ENCODE measurements at regions not wholly inside any gene's neighbourhood (a gene's known extent, or its start where the extent isn't known, plus 50 kb on each side); places are given as distances from the start of the nearest gene placed in this dataset.
"Not testable (repeated sequence)": the region's sequence is repeated elsewhere in the genome, so short reads cannot be mapped to it uniquely, and the experiment has no call there.

DNA sequence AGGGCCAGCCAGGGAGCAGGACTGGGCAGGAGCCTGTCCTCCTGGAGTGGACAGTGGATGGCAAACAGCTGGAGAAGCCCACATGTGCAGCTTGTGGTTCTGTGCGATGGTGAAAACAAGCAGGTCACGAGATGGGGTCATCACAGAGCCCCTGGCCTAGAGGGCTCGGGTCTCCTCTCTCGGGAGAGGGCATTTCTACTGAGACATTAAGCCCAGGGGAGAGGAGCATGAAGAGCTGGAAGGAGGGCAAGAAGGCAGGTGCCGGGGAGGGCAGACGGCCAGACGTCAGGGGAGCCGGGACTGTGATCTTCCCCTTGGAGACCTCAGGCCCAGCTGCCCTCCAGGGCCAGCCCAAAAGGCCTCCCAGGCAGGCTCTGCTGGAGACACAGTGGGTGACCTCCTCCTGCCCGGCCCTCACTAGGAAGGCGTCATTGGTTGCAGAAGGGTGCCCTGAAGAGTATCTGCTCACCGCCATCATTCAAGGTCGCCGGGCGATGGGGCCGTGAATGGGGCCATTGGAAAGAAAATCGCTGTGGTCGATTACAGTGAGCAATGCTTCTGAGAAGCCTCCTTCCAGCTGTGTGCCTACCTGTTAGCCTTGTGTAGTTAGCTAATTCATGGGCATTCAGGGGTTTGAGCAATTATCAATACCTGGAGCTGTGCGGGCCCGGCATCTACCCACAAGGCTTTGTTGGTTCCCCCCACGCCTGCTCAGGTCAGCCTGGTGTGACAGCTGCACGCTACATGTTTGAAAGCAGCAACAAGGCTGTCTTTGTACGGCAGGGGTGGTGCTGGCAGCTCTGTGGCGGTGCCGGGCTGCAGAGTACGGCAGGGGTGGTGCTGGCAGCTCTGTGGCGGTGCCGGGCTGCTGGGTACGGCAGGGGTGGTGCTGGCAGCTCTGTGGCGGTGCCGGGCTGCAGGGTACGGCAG lies 72.3 kb upstream of the ACTRT2 start:
- DNase-seq (ENCODE audit: extremely low read depth in 1 of 2, low read depth in 1 of 2) = no peak

DNA sequence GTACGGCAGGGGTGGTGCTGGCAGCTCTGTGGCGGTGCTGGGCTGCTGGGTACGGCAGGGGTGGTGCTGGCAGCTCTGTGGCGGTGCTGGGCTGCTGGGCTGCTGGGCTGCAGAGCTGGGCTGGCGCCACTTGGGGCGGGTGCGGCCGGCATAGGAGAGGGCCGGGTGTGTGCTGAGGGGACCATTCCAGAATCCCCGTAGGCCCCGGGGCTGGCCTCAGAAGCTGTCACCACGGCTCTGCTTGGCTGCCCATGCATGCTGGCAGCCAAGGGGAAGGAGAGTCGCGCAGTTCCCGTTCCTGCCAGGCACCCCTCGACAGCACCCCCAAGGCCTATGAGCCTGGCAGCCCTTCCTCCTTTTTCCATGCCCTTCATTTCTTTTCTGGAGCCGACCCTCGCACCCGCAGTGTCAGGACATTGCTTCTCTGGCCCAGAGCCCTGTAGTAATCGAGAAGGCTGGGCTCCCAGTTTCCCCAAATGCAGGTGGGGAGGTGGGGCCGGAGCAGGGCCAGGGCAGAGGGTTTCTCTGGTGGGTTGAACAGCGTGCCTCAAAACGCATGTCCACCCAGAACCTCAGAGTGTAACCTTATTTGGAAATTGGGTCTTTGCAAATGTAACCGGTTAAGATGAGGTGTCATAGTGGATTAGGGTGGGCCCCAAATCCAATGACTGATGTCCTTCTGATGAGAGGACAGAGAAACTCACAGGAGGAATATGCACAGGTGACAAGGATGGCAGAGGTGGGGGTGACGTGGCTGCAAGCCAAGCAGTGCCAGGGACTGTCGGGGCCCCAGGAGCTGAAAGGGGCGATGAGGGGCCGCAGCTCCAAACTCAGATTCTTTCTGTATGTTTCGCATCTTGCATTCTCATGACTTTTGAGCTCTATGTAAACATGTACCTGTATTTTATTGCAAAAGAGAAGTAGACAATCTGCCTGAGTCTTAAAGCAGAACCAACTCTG lies 71.0 kb upstream of the ACTRT2 start:
- no peak for DNase-seq (ENCODE audit: extremely low read depth in 1 of 2, low read depth in 1 of 2)

DNA sequence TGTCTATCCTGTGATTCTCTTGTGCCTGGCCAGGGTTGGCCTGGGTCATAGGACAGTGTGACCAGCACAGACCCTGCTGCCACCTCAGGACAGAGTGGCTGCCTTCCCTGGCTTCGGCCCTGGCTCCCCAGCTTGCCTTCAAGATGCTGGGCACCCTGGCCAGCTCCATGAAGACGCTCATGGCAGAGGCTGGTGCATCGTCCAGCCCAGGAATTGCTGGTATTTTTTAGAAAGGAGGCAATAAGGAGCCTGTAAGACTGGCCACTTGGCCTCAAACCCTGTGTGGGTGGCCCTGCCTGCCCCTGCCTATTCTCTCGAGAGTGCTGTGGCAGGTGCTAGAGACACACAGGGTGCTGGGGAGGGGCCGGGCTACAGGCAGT lies 70.4 kb upstream of the ACTRT2 start:
- DNase-seq (ENCODE audit: extremely low read depth in 1 of 2, low read depth in 1 of 2) = no peak

DNA sequence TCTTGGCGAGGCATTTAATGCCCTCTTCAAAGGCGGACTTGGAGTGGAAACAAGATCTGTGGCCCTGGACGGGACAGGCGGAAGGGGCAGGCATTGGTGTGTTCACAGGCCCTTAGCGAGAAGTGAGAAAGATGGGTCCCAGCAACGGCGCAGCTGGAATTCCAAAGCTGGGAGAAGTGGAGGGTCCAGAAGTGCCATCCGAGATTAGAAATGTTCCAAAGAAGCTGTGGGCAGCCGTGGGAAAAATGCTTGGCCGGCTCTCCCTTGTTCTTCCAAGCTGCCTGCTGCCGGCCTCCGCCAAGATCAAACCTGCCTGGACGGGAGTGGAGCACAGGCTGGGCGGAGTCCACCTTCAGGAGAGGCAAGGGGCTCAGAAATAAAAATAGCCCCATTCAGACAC lies 69.4 kb upstream of the ACTRT2 start:
- DNase-seq (ENCODE audit: extremely low read depth in 1 of 2, low read depth in 1 of 2) = no peak

DNA sequence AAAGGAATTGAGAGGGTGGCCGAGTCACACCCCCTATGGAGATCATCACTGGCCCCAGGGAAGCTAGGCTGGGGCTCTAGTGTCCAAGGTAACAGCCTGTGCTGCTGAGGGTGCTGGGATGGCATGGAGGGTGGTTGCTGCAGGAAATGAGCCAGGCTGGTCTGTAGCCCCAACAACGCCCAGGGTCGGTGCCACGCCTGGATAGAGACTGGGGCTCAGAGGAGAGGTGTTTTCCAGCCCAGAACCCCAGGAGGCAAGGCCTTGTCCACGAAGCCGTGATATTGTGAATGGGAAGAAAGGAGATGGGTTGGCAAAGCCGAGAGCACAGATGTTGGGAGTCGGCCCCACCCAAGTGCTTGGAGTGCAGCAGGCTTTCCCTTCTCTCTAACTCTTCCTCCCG lies 68.9 kb upstream of the ACTRT2 start:
- DNase-seq (ENCODE audit: extremely low read depth in 1 of 2, low read depth in 1 of 2) = no peak

DNA sequence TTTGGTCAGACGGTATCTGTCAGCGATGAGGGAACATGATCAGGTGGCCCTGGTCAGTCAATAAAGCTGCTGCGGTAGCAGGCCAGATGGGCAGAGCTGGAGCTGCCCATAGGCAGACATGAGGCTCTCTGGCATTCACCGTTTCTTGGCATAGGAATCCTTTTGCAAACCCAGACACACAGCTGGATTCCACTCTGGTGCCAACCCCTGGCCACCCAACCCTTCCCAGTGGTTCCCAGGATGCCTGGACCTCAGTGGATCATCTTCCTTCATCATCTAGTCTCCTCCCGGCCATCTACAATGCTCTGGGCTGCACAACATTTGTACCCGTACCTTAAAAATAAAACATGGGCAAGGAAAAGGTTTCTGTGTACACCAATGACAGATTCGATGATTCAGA lies 68.3 kb upstream of the ACTRT2 start:
- no peak for DNase-seq (ENCODE audit: extremely low read depth in 1 of 2, low read depth in 1 of 2)

DNA sequence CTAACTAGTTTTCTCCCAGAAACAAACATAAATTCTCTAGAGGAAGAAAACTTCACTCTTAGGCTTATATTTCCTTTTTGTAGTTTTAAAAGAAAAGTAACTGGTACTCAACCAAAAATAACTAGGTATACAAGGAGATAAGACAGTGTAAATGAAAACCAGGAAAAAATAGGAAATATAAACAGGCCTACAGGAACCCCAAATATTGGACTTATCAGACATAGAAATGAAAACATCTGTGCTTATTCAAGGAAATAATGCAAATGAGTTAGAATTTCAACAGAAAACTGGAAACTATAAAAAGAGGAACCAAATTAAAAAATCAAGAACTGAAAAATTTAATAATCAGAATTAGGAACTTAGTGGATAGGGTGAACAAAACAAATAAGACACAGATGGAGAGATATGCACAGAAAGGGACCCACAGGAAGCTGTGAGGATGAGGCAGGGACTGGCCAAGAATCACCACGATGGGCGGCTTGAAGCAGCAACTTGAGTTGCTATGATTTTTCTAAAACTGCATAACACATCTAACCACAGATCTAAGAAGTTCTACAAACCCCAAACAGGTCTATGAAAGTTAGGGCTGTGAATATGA lies 67.5 kb upstream of the ACTRT2 start:
- DNase-seq (ENCODE audit: extremely low read depth in 1 of 2, low read depth in 1 of 2) = no peak

DNA sequence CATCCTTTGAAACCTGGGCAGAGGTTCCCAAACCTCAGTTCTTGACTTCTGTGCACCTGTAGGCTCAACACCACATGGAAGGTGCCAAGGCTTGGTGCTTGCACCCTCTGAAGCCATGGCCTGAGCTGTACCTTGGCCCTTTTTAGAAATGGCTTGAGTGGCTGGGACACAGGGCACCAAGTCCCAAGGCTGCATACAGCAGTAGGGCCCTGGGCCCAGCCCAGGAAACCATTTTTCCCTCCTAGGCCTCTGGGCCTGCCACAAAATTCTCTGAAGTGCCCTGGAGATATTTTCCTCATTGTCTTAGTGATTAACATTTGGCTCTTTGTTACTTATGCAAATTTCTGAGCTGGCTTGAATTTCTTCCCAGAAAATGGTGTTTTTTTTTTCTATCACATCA lies 65.6 kb upstream of the ACTRT2 start:
- DNase-seq (ENCODE audit: extremely low read depth in 1 of 2, low read depth in 1 of 2) = no peak

DNA sequence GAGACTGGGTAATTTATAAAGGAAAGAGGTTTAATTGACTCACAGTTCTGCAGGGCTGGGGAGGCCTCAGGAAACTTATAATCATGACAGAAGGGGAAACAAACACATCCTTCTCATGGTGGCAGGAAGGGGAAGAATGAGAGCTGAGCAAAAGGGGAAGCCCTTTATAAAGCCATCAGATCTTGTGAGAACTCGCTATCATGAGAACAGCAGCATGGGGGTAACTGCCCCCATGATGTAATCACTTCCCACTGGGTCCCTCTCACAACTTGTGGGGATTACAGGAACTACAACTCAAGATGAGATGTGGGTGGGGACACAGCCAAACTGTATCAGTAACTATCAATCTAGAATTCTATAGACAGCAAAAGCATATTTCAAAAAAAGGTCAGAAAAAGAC lies 64.7 kb upstream of the ACTRT2 start:
- DNase-seq (ENCODE audit: extremely low read depth in 1 of 2, low read depth in 1 of 2) = no peak

DNA sequence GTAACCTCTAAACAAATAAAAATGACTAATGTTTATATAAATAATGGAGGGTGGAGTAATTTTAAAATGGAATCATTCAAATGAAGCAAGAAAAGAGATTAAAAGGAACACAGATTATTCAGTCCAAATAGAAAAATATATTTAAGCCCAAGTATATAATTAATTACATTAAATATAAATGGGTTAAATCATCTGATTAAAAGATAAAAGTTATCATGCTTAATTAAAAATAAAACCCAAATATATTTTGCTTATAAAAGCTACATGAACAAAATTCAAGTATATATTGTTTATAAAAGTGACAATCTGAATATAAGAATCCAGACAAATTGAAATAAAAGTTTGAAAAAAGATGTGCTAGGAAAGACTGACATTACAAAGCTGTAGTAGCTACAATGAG lies 63.9 kb upstream of the ACTRT2 start:
- no peak for DNase-seq (ENCODE audit: extremely low read depth in 1 of 2, low read depth in 1 of 2)

DNA sequence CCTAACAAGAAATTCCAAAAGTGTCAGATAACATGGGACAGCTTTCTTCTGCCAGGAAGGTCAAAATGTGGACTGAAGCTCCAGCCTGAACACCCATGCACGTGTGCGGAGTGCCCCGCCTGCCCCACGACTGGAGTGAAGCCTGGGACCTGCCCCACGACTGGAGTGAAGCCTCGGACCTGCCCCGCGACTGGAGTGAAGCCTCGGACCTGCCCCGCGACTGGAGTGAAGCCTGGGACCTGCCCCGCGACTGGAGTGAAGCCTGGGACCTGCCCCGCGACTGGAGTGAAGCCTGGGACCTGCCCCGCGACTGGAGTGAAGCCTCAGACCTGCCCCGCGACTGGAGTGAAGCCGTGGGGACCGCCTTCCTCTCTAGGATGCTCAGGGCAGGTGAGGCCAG lies 61.4 kb upstream of the ACTRT2 start:
- not testable (repeated sequence) for DNase-seq (ENCODE audit: extremely low read depth in 1 of 2, low read depth in 1 of 2)

DNA sequence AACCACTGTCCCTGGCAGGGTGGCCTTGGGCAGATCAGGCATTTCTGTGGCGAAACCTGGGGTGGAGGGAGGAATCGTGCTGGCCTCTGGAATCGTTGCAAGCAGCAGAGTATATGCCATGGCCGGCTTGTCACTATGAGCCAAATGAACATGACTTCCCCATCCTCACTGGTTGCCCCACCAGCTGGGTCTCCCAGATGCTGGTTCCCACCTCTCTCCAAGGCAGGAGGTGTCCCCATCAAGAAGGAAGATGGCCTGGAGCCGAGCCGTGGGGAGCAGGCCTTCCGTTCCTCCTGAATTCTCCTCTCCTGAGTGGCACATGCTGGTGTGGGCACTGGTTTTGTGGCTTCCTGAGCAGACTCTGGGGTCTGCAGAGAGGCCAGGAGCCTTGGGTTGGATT lies 60.2 kb upstream of the ACTRT2 start:
- no peak for DNase-seq (ENCODE audit: extremely low read depth in 1 of 2, low read depth in 1 of 2)

DNA sequence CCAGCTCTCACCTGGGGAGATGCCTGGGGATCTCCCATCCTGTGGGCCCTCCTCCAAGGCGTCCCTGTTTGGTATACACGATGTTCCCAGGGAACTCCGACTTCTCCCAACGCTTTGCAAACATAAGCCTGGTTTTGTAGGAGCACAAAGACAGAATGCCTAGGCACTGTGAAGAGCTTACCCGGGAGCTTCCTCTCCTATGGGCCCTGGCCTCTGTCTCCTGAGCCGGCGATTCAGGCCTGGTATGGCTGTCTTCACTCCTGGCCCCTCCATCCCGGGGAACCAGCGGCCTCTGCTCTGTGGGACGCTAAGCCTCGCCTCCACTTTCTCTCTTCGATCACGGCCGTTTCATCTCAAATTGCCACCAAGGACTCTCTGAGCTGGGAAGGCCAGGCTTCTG lies 59.6 kb upstream of the ACTRT2 start:
- DNase-seq (ENCODE audit: extremely low read depth in 1 of 2, low read depth in 1 of 2) = no peak

DNA sequence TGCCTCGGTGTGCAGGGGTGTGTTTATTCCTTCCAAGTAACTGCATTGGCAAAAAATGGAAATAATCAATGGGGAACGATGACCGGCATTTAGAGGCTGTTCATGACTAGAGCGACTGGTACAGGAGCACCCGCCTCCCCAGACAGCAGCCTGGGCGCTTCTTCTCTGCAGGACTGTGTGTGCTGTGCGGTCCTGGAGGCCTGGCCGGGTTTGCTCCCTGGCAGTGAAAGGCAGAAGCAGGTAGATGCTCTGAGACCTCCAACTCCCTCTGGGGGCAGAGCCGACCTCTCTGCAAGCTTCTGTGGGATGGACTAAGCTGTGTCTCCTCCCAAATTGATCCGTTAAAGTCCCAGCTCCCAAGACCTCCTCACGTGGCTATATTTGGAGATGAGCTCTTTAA lies 59.2 kb upstream of the ACTRT2 start:
- no peak for DNase-seq (ENCODE audit: extremely low read depth in 1 of 2, low read depth in 1 of 2)

DNA sequence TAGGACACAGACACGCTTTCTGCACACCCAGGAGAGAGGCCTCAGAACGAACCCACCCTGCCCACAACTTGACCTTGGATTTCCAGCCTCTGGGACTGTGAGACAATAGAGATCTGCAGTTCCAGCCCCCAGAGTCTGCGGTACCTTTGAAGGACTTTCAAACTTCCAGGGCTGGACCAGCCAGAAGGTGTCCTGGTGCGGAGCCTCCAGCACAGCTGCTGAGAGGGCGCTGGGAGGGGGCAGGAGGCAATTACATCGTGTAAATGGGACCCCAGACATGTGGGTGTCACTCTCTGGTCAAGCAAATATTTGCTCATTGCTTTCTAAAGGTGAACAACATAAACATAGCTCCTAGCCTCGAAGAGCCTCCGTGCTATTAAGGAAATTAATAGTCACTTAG lies 58.7 kb upstream of the ACTRT2 start:
- no peak for DNase-seq (ENCODE audit: extremely low read depth in 1 of 2, low read depth in 1 of 2)

DNA sequence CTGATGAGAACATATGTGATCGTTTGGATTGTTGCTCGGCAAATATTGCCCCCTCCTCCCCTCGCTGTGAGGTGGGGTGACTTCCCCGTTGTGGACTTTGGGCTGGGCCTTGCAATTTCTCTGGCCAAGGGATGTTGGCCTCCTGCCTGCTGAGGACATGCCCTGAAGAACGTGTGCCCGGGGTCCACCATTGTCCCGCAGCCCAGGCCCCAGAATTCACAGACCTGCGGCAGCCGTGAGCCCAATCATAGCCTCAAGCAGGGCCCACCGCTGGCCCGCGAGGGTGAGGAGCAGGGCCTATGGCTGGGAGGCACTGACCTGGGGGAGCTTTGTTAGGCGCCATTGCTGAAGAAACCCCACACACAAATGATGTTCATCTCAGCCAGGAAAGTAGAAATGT lies 58.3 kb upstream of the ACTRT2 start:
- DNase-seq (ENCODE audit: extremely low read depth in 1 of 2, low read depth in 1 of 2) = no peak

DNA sequence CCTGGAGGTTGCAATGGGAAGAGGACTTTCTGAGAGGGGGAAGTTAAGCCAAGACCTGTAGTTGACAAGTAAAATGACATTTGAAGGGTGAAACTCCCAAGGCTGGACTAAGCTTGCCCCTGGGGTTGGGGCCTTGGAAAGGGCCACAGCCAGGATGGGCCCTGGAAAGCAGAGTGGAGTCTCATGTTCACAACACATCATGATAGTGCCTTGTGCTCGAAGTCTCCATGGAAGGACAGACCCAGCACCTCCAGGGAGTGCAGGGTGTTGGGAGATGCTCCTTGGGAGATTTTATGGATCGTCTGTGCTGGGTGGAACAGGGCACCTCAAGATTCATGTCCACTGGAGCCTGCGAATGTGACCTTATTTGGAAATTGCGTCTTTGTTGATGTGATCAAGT lies 55.6 kb upstream of the ACTRT2 start:
- DNase-seq (ENCODE audit: extremely low read depth in 1 of 2, low read depth in 1 of 2) = no peak

DNA sequence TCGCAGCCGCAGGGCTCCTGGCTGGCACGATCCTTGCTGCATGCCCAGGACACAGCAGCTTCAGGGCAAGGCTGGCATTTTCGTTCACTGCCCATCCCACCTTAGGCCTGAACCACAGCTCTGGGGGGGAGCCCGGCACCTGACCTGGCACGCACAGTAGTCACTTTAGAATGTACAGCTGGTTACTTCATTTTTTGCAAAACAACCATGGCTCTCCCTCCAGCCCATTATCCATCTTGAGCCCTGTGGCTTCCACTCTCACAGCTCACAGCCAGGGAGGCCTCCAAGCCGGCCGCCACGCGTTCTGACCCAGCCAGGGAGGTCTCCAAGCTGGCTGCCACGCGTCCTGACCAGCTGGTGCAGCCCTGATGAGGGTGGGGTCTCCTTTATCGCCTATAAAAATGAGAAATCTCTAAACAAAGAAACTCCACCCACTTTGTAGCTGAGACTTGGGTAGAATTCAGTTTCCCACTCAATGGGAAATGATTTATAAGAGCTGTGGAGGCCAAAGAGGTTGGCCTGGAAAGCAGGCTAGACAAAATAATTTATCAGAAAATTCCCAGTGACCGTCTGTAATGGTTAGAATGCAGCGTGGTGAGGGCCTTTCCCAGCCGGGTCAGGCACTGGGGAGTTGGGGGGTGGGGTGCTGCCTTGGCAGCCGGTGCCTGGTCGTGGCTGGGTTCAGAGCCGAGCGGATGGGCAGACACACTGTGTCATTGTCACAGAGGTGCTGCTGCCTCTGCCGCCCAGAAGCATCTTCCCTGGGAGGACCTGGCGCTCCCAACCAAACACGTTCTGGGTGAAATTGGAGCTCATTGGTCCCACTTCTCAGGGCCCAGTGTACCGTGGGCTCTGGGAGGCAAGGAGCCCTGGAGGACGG lies 54.6 kb upstream of the ACTRT2 start:
- no peak for DNase-seq (ENCODE audit: extremely low read depth in 1 of 2, low read depth in 1 of 2)

DNA sequence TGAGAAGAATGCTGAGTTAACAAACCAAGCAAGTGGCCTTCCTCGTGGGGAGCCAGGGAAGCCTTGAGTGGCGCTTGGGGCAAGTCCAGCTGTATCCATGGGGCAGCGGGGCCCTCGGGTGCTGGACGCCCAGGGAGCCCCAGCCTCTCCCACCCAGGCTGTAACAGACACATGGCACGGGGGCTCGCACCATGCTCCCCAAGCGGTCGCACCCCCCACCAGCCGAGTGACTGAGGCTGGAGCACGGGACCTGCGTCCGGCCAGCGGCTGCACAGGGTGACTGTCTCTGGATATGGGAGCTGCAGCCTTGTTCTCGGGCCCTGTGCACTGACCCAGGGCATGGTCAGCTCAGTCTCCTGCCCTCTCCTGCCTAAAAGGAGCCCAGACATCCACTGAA lies 53.9 kb upstream of the ACTRT2 start:
- no peak for DNase-seq (ENCODE audit: extremely low read depth in 1 of 2, low read depth in 1 of 2)

DNA sequence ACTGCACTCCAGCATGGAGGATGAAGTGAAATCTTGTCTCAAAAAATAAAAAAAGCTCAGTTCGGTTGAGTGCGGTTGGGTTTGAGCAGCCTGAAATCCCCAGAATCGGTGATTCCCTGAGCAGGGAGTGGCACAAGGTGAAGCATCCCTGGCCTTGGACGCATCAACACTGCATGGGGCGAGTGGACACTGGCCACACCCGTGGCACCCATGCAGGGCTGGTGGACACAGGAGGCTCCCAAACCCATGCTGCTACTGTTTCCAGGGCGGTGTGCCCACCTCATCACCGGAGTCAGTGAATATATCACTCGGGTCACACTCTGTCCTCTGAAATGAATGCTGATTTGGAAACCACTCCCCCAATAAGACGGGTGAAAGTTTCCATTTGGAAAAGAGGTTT lies 53.4 kb upstream of the ACTRT2 start:
- DNase-seq (ENCODE audit: extremely low read depth in 1 of 2, low read depth in 1 of 2) = no peak

DNA sequence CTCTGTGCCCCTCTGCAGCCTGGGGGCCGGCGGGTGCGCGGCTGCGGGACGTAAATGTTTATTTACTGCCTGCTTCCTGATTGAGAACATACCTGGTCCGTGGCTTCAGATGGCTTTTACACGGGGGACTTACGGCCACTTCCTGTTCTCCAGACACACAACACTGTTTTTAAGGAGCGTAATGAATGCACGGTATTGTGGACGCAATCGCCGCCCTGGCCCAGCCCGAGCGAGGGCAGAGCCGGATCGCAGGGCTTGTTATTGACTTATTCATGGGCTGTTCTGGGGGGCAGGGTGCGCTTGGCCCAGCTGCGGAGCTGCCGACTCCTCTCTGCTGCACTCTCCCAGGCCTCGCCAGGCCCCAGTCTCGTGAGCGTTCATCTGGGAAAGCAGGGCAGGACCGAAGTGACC lies 52.8 kb upstream of the ACTRT2 start:
- no peak for DNase-seq (ENCODE audit: extremely low read depth in 1 of 2, low read depth in 1 of 2)
